Limb (tissue), 2 donors: ENCODE measurements at regions not wholly inside any gene's neighbourhood (a gene's known extent, or its start where the extent isn't known, plus 50 kb on each side); places are given as distances from the start of the nearest gene placed in this dataset.

ENCODE experiments used
- DNase-seq, 2 donors: peaks; one replicate each; pipeline ENCODE4 v3.0.0-alpha.2; 2016; ENCODE audit errors: extremely low spot score in 2 of 2

GRCh38 chr1:219670426-219671149 is 57.7 kb upstream of the ZC3H11B start:
- DNase-seq = no peak

- DNase-seq = no peak
Observed at GRCh38 chr1:219669556-219669955, 56.7 kb upstream of the ZC3H11B start.

- no peak for DNase-seq
Observed at GRCh38 chr1:219669042-219669441, 56.1 kb upstream of the ZC3H11B start.

GRCh38 chr1:219668446-219668845 is 55.5 kb upstream of the ZC3H11B start:
- DNase-seq = no peak

GRCh38 chr1:219666242-219666641 is 53.3 kb upstream of the ZC3H11B start:
- peak in 1 of 2 donors; percentile 49 for DNase-seq

GRCh38 chr1:219665089-219665488 is 52.2 kb upstream of the ZC3H11B start:
- DNase-seq = no peak

GRCh38 chr1:219664310-219665029 is 51.6 kb upstream of the ZC3H11B start:
- DNase-seq = no peak
